B cell (primary cell): ENCODE measurements at regions not wholly inside any gene's neighbourhood (a gene's known extent, or its start where the extent isn't known, plus 50 kb on each side); places are given as distances from the start of the nearest gene placed in this dataset.

Source experiments
- ATAC-seq: fragments of 200-7000 bp; cut with Tn5 transposase; one replicate; pipeline ENCODE4 v1.10.0; 2021; ENCODE audit warnings: low read depth, mild to moderate bottlenecking, moderate number of reproducible peaks, moderate library complexity
- CTCF ChIA-PET: fragments of 350-600 bp; sonication (Branson Sonifier 250); formaldehyde crosslinking; loops from one replicate; lab custom pipeline; 2021; ENCODE audit warnings: antibody characterized with exemption, inconsistent platforms; lab: Charles Lee
- POLR2A ChIA-PET: fragments of 350-600 bp; sonication (Branson Sonifier 250); formaldehyde crosslinking; loops from one replicate; lab custom pipeline; 2021; ENCODE audit warnings: antibody characterized with exemption; lab: Charles Lee
- DNase-seq: peaks from one replicate; pipeline ENCODE4 v3.0.0; 2013
- H2AFZ ChIP-seq: 2 replicates; pipeline ENCODE4 v1.6.1; 2012; ENCODE audit warnings: mild to moderate bottlenecking, low read depth, low read length; ENCODE audit not compliant: insufficient read depth, poor library complexity, severe bottlenecking
- H3K27ac ChIP-seq, 2 donors: 1 replicate in 1 of 2; 2 replicates in 1 of 2; pipeline ENCODE4 v1.5.1; 2012 to 2013; ENCODE audit warnings: low read length in 2 of 2, mild to moderate bottlenecking in 2 of 2, moderate library complexity in 1 of 2
- H3K27me3 ChIP-seq, 4 experiments: fragments of 200-600 bp in 1 of 4; sonication (generic) in 1 of 4; replicated peaks in 1 of 4; 1 replicate in 2 of 4; 2 replicates in 2 of 4; pipeline versions ENCODE4 v1.6.1 to v1.7.0; 2013 to 2016; ENCODE audit warnings: low read length in 3 of 4, mild to moderate bottlenecking in 2 of 4, mixed read lengths in 1 of 4, moderate library complexity in 1 of 4; ENCODE audit not compliant: insufficient read depth in 4 of 4, control insufficient read depth in 3 of 4; ENCODE audit errors: control extremely low read depth in 1 of 4
- H3K36me3 ChIP-seq, 2 experiments: replicated peaks in 1 of 2; 1 replicate in 1 of 2; 2 replicates in 1 of 2; pipeline versions ENCODE4 v1.6.1 to v1.7.1; 2013; ENCODE audit warnings: low read length in 1 of 2; ENCODE audit not compliant: insufficient read depth in 2 of 2, control insufficient read depth in 1 of 2; ENCODE audit errors: control extremely low read depth in 1 of 2, extremely low read depth in 1 of 2
- H3K4me1 ChIP-seq, 2 donors: fragments of 200-600 bp in 1 of 2; sonication (generic) in 1 of 2; 1 replicate in 1 of 2; 2 replicates in 1 of 2; pipeline versions ENCODE4 v1.5.1 to v1.6.1; 2013 to 2017; ENCODE audit warnings: low read length in 2 of 2; ENCODE audit not compliant: control insufficient read depth in 2 of 2, insufficient read depth in 2 of 2
- H3K4me2 ChIP-seq: replicated peaks from 2 replicates; pipeline ENCODE3; 2012; ENCODE audit warnings: mild to moderate bottlenecking, low read depth, low read length; ENCODE audit not compliant: poor library complexity, severe bottlenecking
- H3K4me3 ChIP-seq, 5 experiments: fragments of 200-600 bp in 1 of 5; sonication (generic) in 1 of 5; 1 replicate in 3 of 5; 2 replicates in 2 of 5; pipeline versions ENCODE4 v1.5.1 to v1.7.0; 2011 to 2016; ENCODE audit warnings: low read length in 4 of 5, mild to moderate bottlenecking in 4 of 5, low read depth in 2 of 5, control low read depth in 1 of 5, moderate library complexity in 1 of 5; ENCODE audit not compliant: insufficient read depth in 1 of 5; ENCODE audit errors: control extremely low read depth in 1 of 5, extremely low read depth in 1 of 5
- H3K79me2 ChIP-seq: fragments of 200-600 bp; sonication (generic); one replicate; pipeline ENCODE4 v1.6.0; 2016; ENCODE audit warnings: low read length; ENCODE audit not compliant: control insufficient read depth, insufficient read depth
- H3K9ac ChIP-seq: fragments of 200-600 bp; sonication (generic); 2 replicates; pipeline ENCODE4 v1.6.1; 2017; ENCODE audit warnings: mild to moderate bottlenecking, low read length, moderate library complexity
- H3K9me3 ChIP-seq, 3 donors: one replicate each; pipeline versions ENCODE4 v1.6.1 to v1.7.1; 2013; ENCODE audit warnings: low read length in 2 of 3; ENCODE audit not compliant: control insufficient read depth in 2 of 3, insufficient read depth in 1 of 3; ENCODE audit errors: control extremely low read depth in 1 of 3
- H4K20me1 ChIP-seq: 2 replicates; pipeline ENCODE4 v1.6.0; 2012; ENCODE audit warnings: mild to moderate bottlenecking, low read length; ENCODE audit not compliant: insufficient read depth, control insufficient read depth, poor library complexity, severe bottlenecking
- H3K27ac Mint-ChIP-seq: one replicate; pipeline ENCODE4 v1.8.0; 2021; ENCODE audit warnings: mixed read lengths
- H3K27me3 Mint-ChIP-seq: one replicate; pipeline ENCODE4 v1.8.0; 2021; ENCODE audit warnings: mixed read lengths
- H3K4me1 Mint-ChIP-seq: one replicate; pipeline ENCODE4 v1.8.0; 2021; ENCODE audit warnings: mixed read lengths
- H3K4me3 Mint-ChIP-seq: one replicate; pipeline ENCODE4 v1.8.0; 2021; ENCODE audit warnings: mixed read lengths
- H3K9me3 Mint-ChIP-seq: one replicate; pipeline ENCODE4 v1.8.0; 2022; ENCODE audit warnings: mixed read lengths; ENCODE audit not compliant: insufficient read depth
- EZH2 ChIP-seq: IDR thresholded peaks from 2 replicates; pipeline ENCODE4 v1.6.1; 2012; ENCODE audit warnings: borderline replicate concordance, low read depth, mild to moderate bottlenecking, moderate library complexity, low read length; ENCODE audit not compliant: insufficient read depth, poor library complexity, severe bottlenecking
- WGBS: methylation state at CpG from one replicate; pipeline ENCODE4 v1.1.5; 2013; ENCODE audit warnings: missing lambda C conversion rate; ENCODE audit not compliant: insufficient coverage; 5-methylcytosine and 5-hydroxymethylcytosine counted together
- intact Hi-C: fragments of 100-400 bp; cut with micrococcal nuclease; formaldehyde crosslinking; loops from one replicate; pipeline ENCODE4 v1.10.0; 2022
- TF ChIP-seq, protein P1 (sequence below): fragments of 200-600 bp; IDR thresholded peaks from one replicate; pipeline ENCODE4 v1.8.0; 2022; ENCODE audit warnings: antibody characterized with exemption, mild to moderate bottlenecking

DNA sequence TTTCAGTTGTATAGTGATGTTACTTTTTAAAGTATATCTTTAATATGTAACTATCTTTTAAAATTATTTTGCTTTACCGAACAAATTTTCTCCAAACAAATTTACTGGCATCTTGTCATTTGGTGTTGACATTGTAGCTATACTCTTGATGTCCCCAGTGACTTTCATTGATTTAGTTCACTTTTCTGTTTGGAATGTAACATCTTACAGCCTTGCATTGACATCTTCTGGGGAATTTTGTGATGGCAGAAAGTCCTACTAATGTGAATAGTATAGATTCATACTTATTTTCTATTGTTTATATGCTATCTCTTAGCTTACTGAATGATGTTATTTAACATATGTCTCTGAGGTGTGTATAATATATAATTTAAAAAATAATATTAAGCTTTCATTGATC lies 800.9 kb upstream of the ATXN8OS start:
- H4K20me1 ChIP-seq: no peaks in the 10 kb centered on the region
- WGBS: no CpG with 5 or more reads among the region's 1 CpG
- Mint-ChIP-seq H3K9me3 (no peaks in the 10 kb centered on the region), H3K27me3 (no peaks in the 10 kb centered on the region), H3K27ac (no peak overlapping the region), H3K4me3 (no peak overlapping the region), H3K4me1 (no peaks in the 10 kb centered on the region)
- DNase-seq (no peak), ATAC-seq (no peak)
- no peaks in the 10 kb centered on the region for H3K36me3 ChIP-seq
- ChIA-PET CTCF (no interaction called here), POLR2A (no interaction called here)
- no peaks in the 10 kb centered on the region for H3K9me3 ChIP-seq
- H3K27me3 ChIP-seq: no peaks in the 10 kb centered on the region
- no peak overlapping the region for H3K4me3 ChIP-seq
- no peak overlapping the region for H2AFZ ChIP-seq
- no peak overlapping the region for H3K4me2 ChIP-seq
- no peak overlapping the region for H3K27ac ChIP-seq
- intact Hi-C loops: no loop called here
- H3K4me1 ChIP-seq: no peaks in the 10 kb centered on the region
- TF ChIP-seq, protein P1, sequence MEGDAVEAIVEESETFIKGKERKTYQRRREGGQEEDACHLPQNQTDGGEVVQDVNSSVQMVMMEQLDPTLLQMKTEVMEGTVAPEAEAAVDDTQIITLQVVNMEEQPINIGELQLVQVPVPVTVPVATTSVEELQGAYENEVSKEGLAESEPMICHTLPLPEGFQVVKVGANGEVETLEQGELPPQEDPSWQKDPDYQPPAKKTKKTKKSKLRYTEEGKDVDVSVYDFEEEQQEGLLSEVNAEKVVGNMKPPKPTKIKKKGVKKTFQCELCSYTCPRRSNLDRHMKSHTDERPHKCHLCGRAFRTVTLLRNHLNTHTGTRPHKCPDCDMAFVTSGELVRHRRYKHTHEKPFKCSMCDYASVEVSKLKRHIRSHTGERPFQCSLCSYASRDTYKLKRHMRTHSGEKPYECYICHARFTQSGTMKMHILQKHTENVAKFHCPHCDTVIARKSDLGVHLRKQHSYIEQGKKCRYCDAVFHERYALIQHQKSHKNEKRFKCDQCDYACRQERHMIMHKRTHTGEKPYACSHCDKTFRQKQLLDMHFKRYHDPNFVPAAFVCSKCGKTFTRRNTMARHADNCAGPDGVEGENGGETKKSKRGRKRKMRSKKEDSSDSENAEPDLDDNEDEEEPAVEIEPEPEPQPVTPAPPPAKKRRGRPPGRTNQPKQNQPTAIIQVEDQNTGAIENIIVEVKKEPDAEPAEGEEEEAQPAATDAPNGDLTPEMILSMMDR: no peak
- TF ChIP-seq EZH2: no peak
- no peaks in the 10 kb centered on the region for H3K79me2 ChIP-seq
- H3K9ac ChIP-seq: no peak overlapping the region

DNA sequence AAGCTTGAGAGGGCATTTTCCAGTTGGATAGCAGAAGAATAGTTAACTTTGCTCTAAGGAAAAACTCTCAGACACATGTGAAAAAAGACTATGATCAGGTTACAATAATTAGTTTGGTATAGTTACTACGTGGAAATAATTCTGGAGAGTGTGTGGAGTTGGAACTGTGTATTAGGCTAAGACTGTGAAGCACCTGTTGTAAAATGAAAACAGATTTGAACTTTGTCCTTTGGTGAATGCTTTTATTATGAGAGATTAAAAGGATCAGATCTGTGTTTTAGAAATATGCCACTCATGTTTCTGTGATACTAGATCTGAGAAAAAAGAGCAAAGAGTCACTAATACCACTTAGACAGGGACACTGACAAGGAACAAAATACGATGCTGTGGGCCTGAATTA lies 807.5 kb upstream of the ATXN8OS start:
- H3K27ac Mint-ChIP-seq: no peak overlapping the region
- H3K27me3 Mint-ChIP-seq: no peaks in the 10 kb centered on the region
- no peaks in the 10 kb centered on the region for H3K79me2 ChIP-seq
- H3K9me3 ChIP-seq: no peaks in the 10 kb centered on the region
- no peaks in the 10 kb centered on the region for H4K20me1 ChIP-seq
- no peaks in the 10 kb centered on the region for H3K27me3 ChIP-seq
- ATAC-seq: no peak
- WGBS: 0% methylated on average over 1 of the region's 2 CpGs
- H3K27ac ChIP-seq: no peak overlapping the region
- no peaks in the 10 kb centered on the region for H3K4me1 Mint-ChIP-seq
- no peak for DNase-seq
- no peak overlapping the region for H2AFZ ChIP-seq
- intact Hi-C loops: no loop called here
- no peak overlapping the region for H3K4me3 Mint-ChIP-seq
- H3K4me1 ChIP-seq: no peaks in the 10 kb centered on the region
- no peak overlapping the region for H3K9ac ChIP-seq
- H3K36me3 ChIP-seq: no peaks in the 10 kb centered on the region
- peaks cover 4% of the 10 kb centered on the region for H3K9me3 Mint-ChIP-seq
- no peak overlapping the region for H3K4me3 ChIP-seq
- ChIA-PET CTCF (no interaction called here), POLR2A (no interaction called here)
- no peak overlapping the region for H3K4me2 ChIP-seq
- TF ChIP-seq, protein P1: no peak
- no peak for TF ChIP-seq EZH2
